WTC11 (cell line): ENCODE measurements at regions not wholly inside any gene's neighbourhood (a gene's known extent, or its start where the extent isn't known, plus 50 kb on each side); places are given as distances from the start of the nearest gene placed in this dataset.

Source experiments
- ATF3 ChIP-seq: sonication (generic); formaldehyde crosslinking; conservative IDR thresholded peaks from 2 replicates; pipeline ENCODE4 v1.8.1; 2022; ENCODE audit warnings: mild to moderate bottlenecking, missing genetic modification reagents
- CREB1 ChIP-seq: sonication (generic); formaldehyde crosslinking; IDR thresholded peaks from 2 replicates; pipeline ENCODE4 v1.8.0; 2023; ENCODE audit warnings: mild to moderate bottlenecking, missing genetic modification reagents
- CTCF ChIP-seq: fragments of 200-600 bp; IDR thresholded peaks from 2 replicates; pipeline ENCODE4 v1.8.0; 2022; ENCODE audit warnings: antibody characterized with exemption
- FOXK1 ChIP-seq: sonication (generic); formaldehyde crosslinking; IDR thresholded peaks from 2 replicates; pipeline ENCODE4 v1.8.0; 2022; ENCODE audit warnings: mild to moderate bottlenecking, moderate library complexity, missing genetic modification reagents
- GTF2I ChIP-seq: fragments of 250-450 bp; sonication (Bioruptor Pico); conservative IDR thresholded peaks from 2 replicates; pipeline ENCODE4 v1.4.0; 2021; ENCODE audit warnings: mild to moderate bottlenecking
- NR2C2 ChIP-seq: sonication (generic); formaldehyde crosslinking; IDR thresholded peaks from 2 replicates; pipeline ENCODE4 v1.8.0; 2022; ENCODE audit warnings: mild to moderate bottlenecking, missing genetic modification reagents
- ZNF263 ChIP-seq: sonication (generic); formaldehyde crosslinking; IDR thresholded peaks from 2 replicates; pipeline ENCODE4 v1.8.1; 2022; ENCODE audit warnings: low read depth, mild to moderate bottlenecking, moderate library complexity, missing genetic modification reagents

- TF ChIP-seq NR2C2 (no peak), CTCF (no peak), ZNF263 (CRISPR knock-in tag) (no peak), CREB1 (CRISPR knock-in tag) (no peak), ATF3 (CRISPR knock-in tag) (no peak), GTF2I (CRISPR knock-in tag) (no peak), FOXK1 (CRISPR knock-in tag) (no peak)
Measured at GRCh38 chr11:70764356-70764905, 366.1 kb downstream of the CTTN start.
